H9 (cell line): ENCODE measurements at regions not wholly inside any gene's neighbourhood (a gene's known extent, or its start where the extent isn't known, plus 50 kb on each side); places are given as distances from the start of the nearest gene placed in this dataset.

Source experiments
- DNase-seq: peaks from one replicate; pipeline ENCODE4 v3.0.0-alpha.2; 2017
- H2AFZ ChIP-seq: one replicate; pipeline ENCODE4 v1.6.1; 2013; ENCODE audit warnings: mild to moderate bottlenecking, low read length, control low read depth, moderate library complexity
- H2AK5ac ChIP-seq: 2 replicates; pipeline ENCODE4 v1.6.1; 2013; ENCODE audit warnings: low read length, control low read depth, mixed read lengths; ENCODE audit not compliant: insufficient read length
- H2BK120ac ChIP-seq: one replicate; pipeline ENCODE4 v1.6.1; 2013; ENCODE audit warnings: low read depth, mild to moderate bottlenecking, low read length, control low read depth, inconsistent platforms; ENCODE audit not compliant: poor library complexity, severe bottlenecking
- H2BK12ac ChIP-seq: 2 replicates; pipeline ENCODE4 v1.6.1; 2013; ENCODE audit warnings: low read length, control low read depth, mixed read lengths, low read depth; ENCODE audit not compliant: insufficient read length
- H2BK15ac ChIP-seq: 2 replicates; pipeline ENCODE4 v1.6.1; 2013; ENCODE audit warnings: low read depth, low read length, control low read depth
- H2BK20ac ChIP-seq: one replicate; pipeline ENCODE4 v1.6.1; 2013; ENCODE audit warnings: low read depth, mild to moderate bottlenecking, low read length, control low read depth, inconsistent platforms; ENCODE audit not compliant: poor library complexity, severe bottlenecking
- H2BK5ac ChIP-seq: 2 replicates; pipeline ENCODE4 v1.6.1; 2013; ENCODE audit warnings: low read length, control low read depth, mixed read lengths; ENCODE audit not compliant: insufficient read length
- H3K14ac ChIP-seq: 2 replicates; pipeline ENCODE4 v1.6.1; 2013; ENCODE audit warnings: low read length, control low read depth; ENCODE audit not compliant: insufficient read depth
- H3K18ac ChIP-seq: 2 replicates; pipeline ENCODE4 v1.6.1; 2013; ENCODE audit warnings: low read depth, mild to moderate bottlenecking, mixed read lengths, low read length, control low read depth; ENCODE audit not compliant: insufficient read length
- H3K23ac ChIP-seq: 2 replicates; pipeline ENCODE4 v1.6.1; 2013; ENCODE audit warnings: low read length, control low read depth, mixed read lengths, low read depth; ENCODE audit not compliant: insufficient read length
- H3K23me2 ChIP-seq: 2 replicates; pipeline ENCODE4 v1.6.1; 2013; ENCODE audit warnings: low read depth, mild to moderate bottlenecking, mixed read lengths, low read length, control low read depth; ENCODE audit not compliant: insufficient read length, poor library complexity, severe bottlenecking
- H3K27ac ChIP-seq: 2 replicates; pipeline ENCODE4 v1.5.1; 2013; ENCODE audit warnings: low read length, control low read depth, mixed read lengths, low read depth; ENCODE audit not compliant: insufficient read length
- H3K27me3 ChIP-seq: 2 replicates; pipeline ENCODE4 v1.6.1; 2013; ENCODE audit warnings: low read length, control low read depth, inconsistent platforms; ENCODE audit not compliant: insufficient read depth
- H3K4ac ChIP-seq: 2 replicates; pipeline ENCODE4 v1.6.1; 2013; ENCODE audit warnings: low read depth, mild to moderate bottlenecking, control low read depth, inconsistent platforms, low read length, moderate library complexity
- H3K4me1 ChIP-seq: 2 replicates; pipeline ENCODE4 v1.6.1; 2013; ENCODE audit warnings: low read length, control low read depth, inconsistent platforms; ENCODE audit not compliant: insufficient read depth
- H3K4me2 ChIP-seq: 2 replicates; pipeline ENCODE4 v1.6.1; 2013; ENCODE audit warnings: low read length, control low read depth, mixed read lengths; ENCODE audit not compliant: insufficient read length, insufficient read depth
- H3K56ac ChIP-seq: 2 replicates; pipeline ENCODE4 v1.6.1; 2013; ENCODE audit warnings: low read depth, mild to moderate bottlenecking, mixed read lengths, low read length, control low read depth; ENCODE audit not compliant: insufficient read length
- H3K79me1 ChIP-seq: 2 replicates; pipeline ENCODE4 v1.6.1; 2013; ENCODE audit warnings: low read depth, mild to moderate bottlenecking, moderate library complexity, low read length, control low read depth, inconsistent platforms; ENCODE audit not compliant: insufficient read depth, poor library complexity, severe bottlenecking
- H3K79me2 ChIP-seq: 2 replicates; pipeline ENCODE4 v1.6.1; 2013; ENCODE audit warnings: low read length, control low read depth, inconsistent platforms; ENCODE audit not compliant: insufficient read depth
- H3K9ac ChIP-seq: 2 replicates; pipeline ENCODE4 v1.6.1; 2013; ENCODE audit warnings: low read length, control low read depth, mixed read lengths; ENCODE audit not compliant: insufficient read length; ENCODE audit errors: extremely low read depth
- H3K9me3 ChIP-seq: one replicate; pipeline ENCODE4 v1.6.1; 2013; ENCODE audit warnings: low read depth, low read length, inconsistent platforms; ENCODE audit not compliant: control insufficient read depth
- H3T11ph ChIP-seq: one replicate; pipeline ENCODE4 v1.6.1; 2013; ENCODE audit warnings: mild to moderate bottlenecking, low read length, control low read depth, inconsistent platforms
- H4K20me1 ChIP-seq: one replicate; pipeline ENCODE4 v1.6.1; 2013; ENCODE audit not compliant: control insufficient read depth, insufficient read length, insufficient read depth
- H4K5ac ChIP-seq: 2 replicates; pipeline ENCODE4 v1.6.1; 2013; ENCODE audit warnings: low read depth, mild to moderate bottlenecking, mixed read lengths, low read length, control low read depth; ENCODE audit not compliant: insufficient read length
- H4K8ac ChIP-seq: replicated peaks from 2 replicates; pipeline ENCODE4 v1.6.1; 2013; ENCODE audit warnings: low read length, control low read depth, mixed read lengths, low read depth; ENCODE audit not compliant: insufficient read length
- H4K91ac ChIP-seq: 2 replicates; pipeline ENCODE4 v1.6.1; 2013; ENCODE audit warnings: low read depth, mild to moderate bottlenecking, moderate library complexity, mixed read lengths, low read length, control low read depth; ENCODE audit not compliant: insufficient read length
- H3K27ac Mint-ChIP-seq, 3 experiments: 2 replicates in 2 of 3; 3 replicates in 1 of 3; pipeline ENCODE4 v1.8.0; 2020 to 2021; ENCODE audit warnings: mixed read lengths in 3 of 3, mild to moderate bottlenecking in 1 of 3, moderate library complexity in 1 of 3
- H3K27me3 Mint-ChIP-seq: 2 replicates; pipeline ENCODE4 v1.8.0; 2021; ENCODE audit warnings: low read depth, mild to moderate bottlenecking, moderate library complexity, mixed read lengths
- H3K36me3 Mint-ChIP-seq, 3 experiments: 2 replicates in 2 of 3; 3 replicates in 1 of 3; pipeline ENCODE4 v1.8.0; 2020 to 2021; ENCODE audit warnings: low read depth in 3 of 3, mixed read lengths in 3 of 3; ENCODE audit not compliant: insufficient read depth in 1 of 3
- H3K4me1 Mint-ChIP-seq, 2 experiments: 2 replicates each; pipeline ENCODE4 v1.8.0; 2020; ENCODE audit warnings: mixed read lengths in 2 of 2
- H3K4me3 Mint-ChIP-seq, 2 experiments: 2 replicates in 1 of 2; 3 replicates in 1 of 2; pipeline ENCODE4 v1.8.0; 2020 to 2021; ENCODE audit warnings: mild to moderate bottlenecking in 2 of 2, mixed read lengths in 2 of 2, moderate library complexity in 1 of 2
- H3K9me3 Mint-ChIP-seq, 2 experiments: 2 replicates in 1 of 2; 3 replicates in 1 of 2; pipeline ENCODE4 v1.8.0; 2020; ENCODE audit warnings: mild to moderate bottlenecking in 2 of 2, mixed read lengths in 2 of 2, moderate library complexity in 1 of 2
- WGBS: extraction: QIAGEN DNeasy Blood & Tissue Kit; methylation state at CpG from one replicate; pipeline ENCODE4 v1.1.7; 2013; ENCODE audit warnings: missing lambda C conversion rate, low lambda C conversion rate, mixed read lengths; ENCODE audit not compliant: insufficient read length; ENCODE audit errors: extremely low coverage; 5-methylcytosine and 5-hydroxymethylcytosine counted together
- TF ChIP-seq, protein P1 (sequence below): fragments of 200-600 bp; sonication (generic); conservative IDR thresholded peaks from 3 replicates; pipeline ENCODE4 v1.8.0; 2021; ENCODE audit warnings: antibody characterized with exemption, mild to moderate bottlenecking

DNA sequence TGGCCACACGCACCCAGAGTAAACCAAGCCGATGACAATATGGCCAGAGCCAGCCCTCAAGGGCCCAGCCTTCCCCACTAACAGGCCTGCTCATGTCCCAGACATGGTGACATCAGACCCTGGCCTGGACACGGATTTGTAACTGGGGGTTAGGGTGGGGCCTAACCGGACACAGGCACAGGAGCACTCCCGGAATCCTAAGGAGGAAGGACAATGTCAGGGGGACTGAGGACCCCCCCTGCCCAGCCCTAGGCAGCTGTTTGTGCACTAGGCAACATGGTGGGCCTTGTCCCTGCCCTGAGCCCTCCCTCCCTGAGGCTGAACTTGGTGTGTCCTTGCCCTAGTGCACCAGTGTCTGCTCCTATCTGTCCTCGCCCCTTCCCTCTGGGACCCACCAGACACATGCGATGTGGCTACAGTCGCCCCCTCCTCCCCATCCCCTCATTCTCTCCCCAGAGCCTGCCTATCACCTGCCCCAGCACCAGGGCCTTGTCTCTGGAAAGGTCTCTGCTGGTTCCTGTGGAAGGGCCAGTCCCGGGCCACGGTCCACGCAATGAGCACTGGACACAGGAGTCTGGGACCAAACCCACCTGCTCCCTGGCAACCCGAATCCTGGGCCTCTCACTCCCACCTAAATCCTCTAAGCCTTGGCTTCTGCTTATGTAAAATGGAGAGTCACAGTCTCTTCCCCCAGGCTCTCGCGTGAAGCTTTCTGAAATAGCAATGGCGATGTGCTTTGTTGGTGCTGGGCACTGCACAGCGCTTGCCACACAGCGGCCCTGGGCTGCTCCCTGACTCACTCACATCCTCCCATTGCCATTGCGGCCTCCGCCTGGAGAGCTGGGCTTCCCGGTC is 76.5 kb upstream of the RAB6C start:
- H3K27ac ChIP-seq: no peak overlapping the region
- H3K56ac ChIP-seq: no peak overlapping the region
- no peak overlapping the region for H4K5ac ChIP-seq
- H2BK20ac ChIP-seq: no peak overlapping the region
- H2AK5ac ChIP-seq: no peak overlapping the region
- WGBS: no CpG with 5 or more reads among the region's 20 CpGs
- TF ChIP-seq, protein P1, sequence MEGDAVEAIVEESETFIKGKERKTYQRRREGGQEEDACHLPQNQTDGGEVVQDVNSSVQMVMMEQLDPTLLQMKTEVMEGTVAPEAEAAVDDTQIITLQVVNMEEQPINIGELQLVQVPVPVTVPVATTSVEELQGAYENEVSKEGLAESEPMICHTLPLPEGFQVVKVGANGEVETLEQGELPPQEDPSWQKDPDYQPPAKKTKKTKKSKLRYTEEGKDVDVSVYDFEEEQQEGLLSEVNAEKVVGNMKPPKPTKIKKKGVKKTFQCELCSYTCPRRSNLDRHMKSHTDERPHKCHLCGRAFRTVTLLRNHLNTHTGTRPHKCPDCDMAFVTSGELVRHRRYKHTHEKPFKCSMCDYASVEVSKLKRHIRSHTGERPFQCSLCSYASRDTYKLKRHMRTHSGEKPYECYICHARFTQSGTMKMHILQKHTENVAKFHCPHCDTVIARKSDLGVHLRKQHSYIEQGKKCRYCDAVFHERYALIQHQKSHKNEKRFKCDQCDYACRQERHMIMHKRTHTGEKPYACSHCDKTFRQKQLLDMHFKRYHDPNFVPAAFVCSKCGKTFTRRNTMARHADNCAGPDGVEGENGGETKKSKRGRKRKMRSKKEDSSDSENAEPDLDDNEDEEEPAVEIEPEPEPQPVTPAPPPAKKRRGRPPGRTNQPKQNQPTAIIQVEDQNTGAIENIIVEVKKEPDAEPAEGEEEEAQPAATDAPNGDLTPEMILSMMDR: no peak
- Mint-ChIP-seq H3K4me3 (no peak overlapping the region), H3K4me1 (peaks cover 3% of the 10 kb centered on the region in 2 experiments; a peak in 1 of 4 replicates), H3K27me3 (peaks cover 3% of the 10 kb centered on the region; the same call in 1 of the 2 replicates), H3K27ac (0 out of 7 replicates have a peak overlapping the region, but pooled peaks of 1 of the 3 experiments have one; percentile 40), H3K36me3 (no peaks in the 10 kb centered on the region), H3K9me3 (peaks cover 5 to 12% of the 10 kb centered on the region in 2 experiments; a peak in 4 of 5 replicates)
- no peak overlapping the region for H2BK120ac ChIP-seq
- no peaks in the 10 kb centered on the region; the same call in 1 of the 2 replicates for H3K27me3 ChIP-seq
- no peak overlapping the region for H3K23ac ChIP-seq
- no peaks in the 10 kb centered on the region for H3K4me1 ChIP-seq
- H4K91ac ChIP-seq: no peak overlapping the region
- H3K79me1 ChIP-seq: no peaks in the 10 kb centered on the region
- no peak overlapping the region for H2BK12ac ChIP-seq
- H2BK15ac ChIP-seq: no peak overlapping the region
- H3T11ph ChIP-seq: no peak overlapping the region
- no peak overlapping the region for H3K9ac ChIP-seq
- H3K18ac ChIP-seq: no peak overlapping the region
- H4K20me1 ChIP-seq: no peaks in the 10 kb centered on the region
- no peaks in the 10 kb centered on the region for H3K79me2 ChIP-seq
- H3K23me2 ChIP-seq: no peaks in the 10 kb centered on the region
- H3K4me2 ChIP-seq: no peak overlapping the region
- H3K4ac ChIP-seq: no peak overlapping the region
- H3K9me3 ChIP-seq: no peaks in the 10 kb centered on the region
- H3K14ac ChIP-seq: no peak overlapping the region
- no peak overlapping the region for H2BK5ac ChIP-seq
- H2AFZ ChIP-seq: no peak overlapping the region
- DNase-seq: no peak
- H4K8ac ChIP-seq: no peak overlapping the region
